ENCODE measurements at regions not wholly inside any gene's neighbourhood (a gene's known extent, or its start where the extent isn't known, plus 50 kb on each side); places are given as distances from the start of the nearest gene placed in this dataset.

DNA sequence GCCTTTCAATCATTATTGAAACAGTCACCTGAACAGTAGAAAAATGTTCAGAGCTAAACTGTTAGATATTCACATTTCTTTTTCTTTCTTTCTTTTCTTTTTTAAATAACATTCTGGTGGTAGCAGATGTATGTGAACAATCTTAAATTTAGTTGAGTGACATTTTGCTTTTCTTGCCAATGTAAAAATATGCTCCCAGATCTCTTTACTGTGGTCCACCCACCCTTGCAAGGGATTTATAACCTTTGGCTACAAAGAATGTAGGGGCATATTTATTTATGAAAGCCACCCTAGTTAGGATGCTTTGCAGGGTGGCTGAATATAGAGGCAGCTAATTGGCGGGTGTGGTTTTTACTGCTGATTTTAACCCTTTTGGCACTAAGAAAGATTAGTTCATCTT, 473.9 kb downstream of the MFSD1 start:
- Histone ChIP-seq H3K4me1 (ENCODE audit: low read depth, poor library complexity, severe bottlenecking) (no peaks in the 10 kb centered on the region), H3K27ac (no peak overlapping the region), H3K27me3 (ENCODE audit: insufficient read depth, low read depth) (no peaks in the 10 kb centered on the region), H3K4me2 (no peak overlapping the region), H3K9ac (no peak overlapping the region), H2AFZ (ENCODE audit: low read depth) (no peak overlapping the region), H3K36me3 (ENCODE audit: insufficient read depth) (no peaks in the 10 kb centered on the region), H4K20me1 (ENCODE audit: insufficient read depth) (no peaks in the 10 kb centered on the region), H3K4me3 (IDR thresholded peaks at IDR 0.05; ENCODE audit: insufficient read depth, low read depth, low read length) (no peak overlapping the region), H3K79me2 (ENCODE audit: insufficient read depth, low read depth) (no peaks in the 10 kb centered on the region)
- TF ChIP-seq, protein P1, sequence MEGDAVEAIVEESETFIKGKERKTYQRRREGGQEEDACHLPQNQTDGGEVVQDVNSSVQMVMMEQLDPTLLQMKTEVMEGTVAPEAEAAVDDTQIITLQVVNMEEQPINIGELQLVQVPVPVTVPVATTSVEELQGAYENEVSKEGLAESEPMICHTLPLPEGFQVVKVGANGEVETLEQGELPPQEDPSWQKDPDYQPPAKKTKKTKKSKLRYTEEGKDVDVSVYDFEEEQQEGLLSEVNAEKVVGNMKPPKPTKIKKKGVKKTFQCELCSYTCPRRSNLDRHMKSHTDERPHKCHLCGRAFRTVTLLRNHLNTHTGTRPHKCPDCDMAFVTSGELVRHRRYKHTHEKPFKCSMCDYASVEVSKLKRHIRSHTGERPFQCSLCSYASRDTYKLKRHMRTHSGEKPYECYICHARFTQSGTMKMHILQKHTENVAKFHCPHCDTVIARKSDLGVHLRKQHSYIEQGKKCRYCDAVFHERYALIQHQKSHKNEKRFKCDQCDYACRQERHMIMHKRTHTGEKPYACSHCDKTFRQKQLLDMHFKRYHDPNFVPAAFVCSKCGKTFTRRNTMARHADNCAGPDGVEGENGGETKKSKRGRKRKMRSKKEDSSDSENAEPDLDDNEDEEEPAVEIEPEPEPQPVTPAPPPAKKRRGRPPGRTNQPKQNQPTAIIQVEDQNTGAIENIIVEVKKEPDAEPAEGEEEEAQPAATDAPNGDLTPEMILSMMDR (conservative IDR thresholded peaks at IDR 0.05; ENCODE audit: low read depth, low read length): no peak

DNA sequence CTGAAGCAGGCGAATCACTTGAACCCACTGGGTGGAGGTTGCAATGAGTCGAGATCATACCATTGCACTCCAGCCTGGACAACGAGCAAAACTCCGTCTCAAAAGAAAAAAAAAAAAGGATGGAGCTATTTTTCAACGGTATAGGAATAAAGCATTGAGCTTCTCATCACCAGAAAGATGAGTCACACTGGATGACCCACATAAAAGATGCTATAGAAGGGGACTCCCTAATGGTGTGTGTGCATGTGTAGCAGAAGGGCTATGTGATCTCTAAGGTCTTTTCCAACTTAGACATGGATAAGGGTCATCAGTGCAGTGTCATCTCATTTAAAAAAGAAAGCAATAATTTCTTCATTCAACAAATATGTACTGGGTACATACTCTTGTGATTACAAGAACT, 476.0 kb downstream of the MFSD1 start:
- no peak overlapping the region for H3K9ac ChIP-seq
- H3K36me3 ChIP-seq (ENCODE audit: insufficient read depth): no peaks in the 10 kb centered on the region
- no peaks in the 10 kb centered on the region for H3K79me2 ChIP-seq (ENCODE audit: insufficient read depth, low read depth)
- no peak overlapping the region for H3K4me3 ChIP-seq (IDR thresholded peaks at IDR 0.05; ENCODE audit: insufficient read depth, low read depth, low read length)
- no peak overlapping the region for H3K4me2 ChIP-seq
- H3K27me3 ChIP-seq (ENCODE audit: insufficient read depth, low read depth): no peaks in the 10 kb centered on the region
- TF ChIP-seq, protein P1 (conservative IDR thresholded peaks at IDR 0.05; ENCODE audit: low read depth, low read length): no peak
- no peak overlapping the region for H2AFZ ChIP-seq (ENCODE audit: low read depth)
- H4K20me1 ChIP-seq (ENCODE audit: insufficient read depth): no peaks in the 10 kb centered on the region
- H3K27ac ChIP-seq: no peak overlapping the region
- no peaks in the 10 kb centered on the region for H3K4me1 ChIP-seq (ENCODE audit: low read depth, poor library complexity, severe bottlenecking)

DNA sequence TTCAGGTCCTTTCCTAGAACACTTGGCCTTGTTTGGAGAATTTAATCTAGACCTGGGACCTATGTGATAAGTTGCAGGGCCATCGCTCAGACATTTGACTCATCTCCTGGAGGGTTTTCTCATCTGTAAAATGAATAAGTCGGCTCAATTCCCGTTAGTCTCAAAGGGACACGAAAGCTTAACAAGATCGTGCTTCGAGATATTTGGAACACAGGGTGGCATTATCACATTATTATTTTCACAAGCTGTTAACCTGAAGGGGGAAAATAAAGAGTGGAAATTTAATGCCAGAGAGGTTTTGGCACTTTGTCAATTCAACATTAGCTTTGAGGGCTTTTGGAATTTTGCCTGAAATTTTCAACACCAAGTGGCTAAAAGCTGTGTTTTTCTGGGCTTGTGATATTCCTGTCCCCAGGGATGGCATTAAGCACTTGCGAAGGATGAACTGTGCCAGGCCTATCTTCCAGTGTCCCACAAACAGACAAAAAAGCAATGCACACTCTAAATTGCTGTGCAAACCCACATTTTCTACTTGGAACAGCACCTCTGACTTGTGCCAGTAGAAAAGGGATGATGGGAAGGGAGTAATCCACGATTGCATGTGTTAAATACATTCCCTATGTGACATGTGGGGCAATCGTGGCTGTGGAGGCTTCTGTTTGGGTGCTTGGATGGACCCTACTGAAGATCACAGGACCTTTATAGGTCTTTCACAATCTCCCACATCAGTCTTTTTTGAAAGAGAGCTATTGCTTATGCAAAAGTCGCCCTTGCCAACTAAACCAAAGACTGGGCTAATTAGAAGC, 478.7 kb downstream of the MFSD1 start:
- no peaks in the 10 kb centered on the region for H3K36me3 ChIP-seq (ENCODE audit: insufficient read depth)
- no peak overlapping the region for H2AFZ ChIP-seq (ENCODE audit: low read depth)
- no peaks in the 10 kb centered on the region for H3K79me2 ChIP-seq (ENCODE audit: insufficient read depth, low read depth)
- H3K27ac ChIP-seq: no peak overlapping the region
- no peak overlapping the region for H3K9ac ChIP-seq
- TF ChIP-seq, protein P1 (conservative IDR thresholded peaks at IDR 0.05; ENCODE audit: low read depth, low read length): no peak
- H3K4me1 ChIP-seq (ENCODE audit: low read depth, poor library complexity, severe bottlenecking): no peaks in the 10 kb centered on the region
- H3K4me2 ChIP-seq: no peak overlapping the region
- no peak overlapping the region for H3K4me3 ChIP-seq (IDR thresholded peaks at IDR 0.05; ENCODE audit: insufficient read depth, low read depth, low read length)
- H3K27me3 ChIP-seq (ENCODE audit: insufficient read depth, low read depth): no peaks in the 10 kb centered on the region
- no peaks in the 10 kb centered on the region; the same call in 1 of the 2 replicates for H4K20me1 ChIP-seq (ENCODE audit: insufficient read depth)

DNA sequence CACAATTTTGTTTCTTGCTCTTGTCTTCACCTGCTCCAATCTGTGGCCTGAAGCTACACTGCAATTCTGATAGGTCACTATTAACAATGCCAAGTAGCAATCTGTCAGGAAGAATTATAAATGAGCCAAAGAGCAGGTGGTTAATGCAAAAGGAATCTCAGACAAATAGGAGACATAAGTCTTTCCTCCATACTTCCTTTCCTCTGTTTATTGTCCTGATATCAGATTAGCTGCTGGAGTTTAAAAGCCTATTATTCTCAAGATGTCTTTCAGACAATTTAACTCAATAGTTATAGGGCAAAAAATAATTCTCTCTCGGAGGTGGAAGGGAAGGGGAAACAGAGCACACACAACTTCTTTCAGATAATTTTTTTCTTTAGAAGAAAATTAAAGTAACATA, 491.6 kb downstream of the MFSD1 start:
- TF ChIP-seq, protein P1 (conservative IDR thresholded peaks at IDR 0.05; ENCODE audit: low read depth, low read length): no peak
- H3K4me3 ChIP-seq (IDR thresholded peaks at IDR 0.05; ENCODE audit: insufficient read depth, low read depth, low read length): no peak overlapping the region
- no peak overlapping the region for H3K9ac ChIP-seq
- H3K79me2 ChIP-seq (ENCODE audit: insufficient read depth, low read depth): no peaks in the 10 kb centered on the region
- H3K36me3 ChIP-seq (ENCODE audit: insufficient read depth): no peaks in the 10 kb centered on the region
- H3K27me3 ChIP-seq (ENCODE audit: insufficient read depth, low read depth): no peaks in the 10 kb centered on the region
- no peak overlapping the region for H3K27ac ChIP-seq
- no peaks in the 10 kb centered on the region for H3K4me1 ChIP-seq (ENCODE audit: low read depth, poor library complexity, severe bottlenecking)
- H4K20me1 ChIP-seq (ENCODE audit: insufficient read depth): no peaks in the 10 kb centered on the region
- H3K4me2 ChIP-seq: no peak overlapping the region
- H2AFZ ChIP-seq (ENCODE audit: low read depth): no peak overlapping the region

All from KMS-11 (cell line).